ENCODE measurements at regions not wholly inside any gene's neighbourhood (a gene's known extent, or its start where the extent isn't known, plus 50 kb on each side); places are given as distances from the start of the nearest gene placed in this dataset.

- TF ChIP-seq ARNTL (CRISPR knock-in tag; IDR thresholded peaks at IDR 0.05; ENCODE audit: borderline replicate concordance, low read depth) (no peak), ZFP3 (CRISPR knock-in tag; IDR thresholded peaks at IDR 0.05) (no peak), ZNF70 (CRISPR knock-in tag; IDR thresholded peaks at IDR 0.05) (no peak), ZFP30 (CRISPR knock-in tag; IDR thresholded peaks at IDR 0.05) (no peak), RARB (CRISPR knock-in tag; IDR thresholded peaks at IDR 0.05) (no peak), CREB5 (CRISPR knock-in tag; IDR thresholded peaks at IDR 0.05; ENCODE audit: low read depth) (no peak), SNAI2 (CRISPR knock-in tag; IDR thresholded peaks at IDR 0.05) (no peak), BACH2 (CRISPR knock-in tag; IDR thresholded peaks at IDR 0.05; ENCODE audit: borderline replicate concordance) (no peak), GLIS3 (CRISPR knock-in tag; IDR thresholded peaks at IDR 0.05) (no peak), POU6F1 (CRISPR knock-in tag; IDR thresholded peaks at IDR 0.05; ENCODE audit: borderline replicate concordance, low read depth) (no peak)
- TF ChIP-seq, protein P1, sequence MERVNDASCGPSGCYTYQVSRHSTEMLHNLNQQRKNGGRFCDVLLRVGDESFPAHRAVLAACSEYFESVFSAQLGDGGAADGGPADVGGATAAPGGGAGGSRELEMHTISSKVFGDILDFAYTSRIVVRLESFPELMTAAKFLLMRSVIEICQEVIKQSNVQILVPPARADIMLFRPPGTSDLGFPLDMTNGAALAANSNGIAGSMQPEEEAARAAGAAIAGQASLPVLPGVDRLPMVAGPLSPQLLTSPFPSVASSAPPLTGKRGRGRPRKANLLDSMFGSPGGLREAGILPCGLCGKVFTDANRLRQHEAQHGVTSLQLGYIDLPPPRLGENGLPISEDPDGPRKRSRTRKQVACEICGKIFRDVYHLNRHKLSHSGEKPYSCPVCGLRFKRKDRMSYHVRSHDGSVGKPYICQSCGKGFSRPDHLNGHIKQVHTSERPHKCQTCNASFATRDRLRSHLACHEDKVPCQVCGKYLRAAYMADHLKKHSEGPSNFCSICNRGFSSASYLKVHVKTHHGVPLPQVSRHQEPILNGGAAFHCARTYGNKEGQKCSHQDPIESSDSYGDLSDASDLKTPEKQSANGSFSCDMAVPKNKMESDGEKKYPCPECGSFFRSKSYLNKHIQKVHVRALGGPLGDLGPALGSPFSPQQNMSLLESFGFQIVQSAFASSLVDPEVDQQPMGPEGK (CRISPR knock-in tag; IDR thresholded peaks at IDR 0.05; ENCODE audit: borderline replicate concordance) = no peak
These were observed 93.8 kb upstream of the BLID start for GRCh38 chr11:122209619-122210366.

Data from SK-N-SH treated with all-trans-retinoic acid at 6 μM for 48 hours (cell line).